AG10803 (cell line): ENCODE measurements at regions not wholly inside any gene's neighbourhood (a gene's known extent, or its start where the extent isn't known, plus 50 kb on each side); places are given as distances from the start of the nearest gene placed in this dataset.
"Not testable (repeated sequence)": the region's sequence is repeated elsewhere in the genome, so short reads cannot be mapped to it uniquely, and the experiment has no call there.

ENCODE experiments used
- DNase-seq: peaks from one replicate; pipeline ENCODE4 v3.0.0; 2010; ENCODE audit warnings: low read depth
- H3K4me3 ChIP-seq: 2 replicates; pipeline ENCODE4 v1.5.1; 2011; ENCODE audit warnings: mild to moderate bottlenecking, low read length, control low read depth
- TF ChIP-seq, protein P1 (sequence below): conservative IDR thresholded peaks from 2 replicates; pipeline ENCODE4 v1.5.1; 2011; ENCODE audit warnings: mild to moderate bottlenecking, low read length, control low read depth, inconsistent platforms

DNA sequence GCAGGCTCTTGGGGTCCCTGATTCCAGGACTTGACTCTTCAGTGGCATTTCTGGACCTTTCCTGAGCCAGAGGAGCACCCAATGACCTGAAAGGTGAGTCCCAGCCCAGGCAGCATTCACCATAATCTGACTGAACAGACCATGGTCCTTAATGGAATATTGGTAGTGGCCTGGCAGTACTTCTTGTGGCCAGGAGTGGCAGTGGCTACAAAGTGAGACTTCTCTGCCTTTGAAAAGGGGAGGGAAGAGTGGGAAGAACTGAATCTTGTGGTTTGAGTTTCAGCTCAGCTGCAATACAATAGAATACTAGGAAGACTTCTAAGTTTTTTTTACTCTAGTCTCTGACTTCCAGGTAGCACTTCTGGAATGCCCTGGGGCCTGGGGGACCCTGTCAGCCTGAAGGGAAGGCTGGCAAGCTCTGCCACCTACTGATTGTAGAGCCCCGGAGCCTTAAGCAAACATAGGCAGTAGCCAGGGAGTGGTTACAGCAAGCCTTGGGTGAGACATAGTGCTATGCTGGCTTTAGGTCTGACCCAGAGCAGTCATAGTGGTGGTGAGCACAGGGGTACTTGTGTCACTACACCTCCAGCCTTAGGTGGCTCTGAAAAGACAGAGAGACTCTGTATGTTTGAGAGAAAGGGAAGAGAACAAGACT is 674.2 kb upstream of the MANEA start:
- no peak overlapping the region for H3K4me3 ChIP-seq
- TF ChIP-seq, protein P1, sequence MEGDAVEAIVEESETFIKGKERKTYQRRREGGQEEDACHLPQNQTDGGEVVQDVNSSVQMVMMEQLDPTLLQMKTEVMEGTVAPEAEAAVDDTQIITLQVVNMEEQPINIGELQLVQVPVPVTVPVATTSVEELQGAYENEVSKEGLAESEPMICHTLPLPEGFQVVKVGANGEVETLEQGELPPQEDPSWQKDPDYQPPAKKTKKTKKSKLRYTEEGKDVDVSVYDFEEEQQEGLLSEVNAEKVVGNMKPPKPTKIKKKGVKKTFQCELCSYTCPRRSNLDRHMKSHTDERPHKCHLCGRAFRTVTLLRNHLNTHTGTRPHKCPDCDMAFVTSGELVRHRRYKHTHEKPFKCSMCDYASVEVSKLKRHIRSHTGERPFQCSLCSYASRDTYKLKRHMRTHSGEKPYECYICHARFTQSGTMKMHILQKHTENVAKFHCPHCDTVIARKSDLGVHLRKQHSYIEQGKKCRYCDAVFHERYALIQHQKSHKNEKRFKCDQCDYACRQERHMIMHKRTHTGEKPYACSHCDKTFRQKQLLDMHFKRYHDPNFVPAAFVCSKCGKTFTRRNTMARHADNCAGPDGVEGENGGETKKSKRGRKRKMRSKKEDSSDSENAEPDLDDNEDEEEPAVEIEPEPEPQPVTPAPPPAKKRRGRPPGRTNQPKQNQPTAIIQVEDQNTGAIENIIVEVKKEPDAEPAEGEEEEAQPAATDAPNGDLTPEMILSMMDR: no peak
- DNase-seq: no peak

DNA sequence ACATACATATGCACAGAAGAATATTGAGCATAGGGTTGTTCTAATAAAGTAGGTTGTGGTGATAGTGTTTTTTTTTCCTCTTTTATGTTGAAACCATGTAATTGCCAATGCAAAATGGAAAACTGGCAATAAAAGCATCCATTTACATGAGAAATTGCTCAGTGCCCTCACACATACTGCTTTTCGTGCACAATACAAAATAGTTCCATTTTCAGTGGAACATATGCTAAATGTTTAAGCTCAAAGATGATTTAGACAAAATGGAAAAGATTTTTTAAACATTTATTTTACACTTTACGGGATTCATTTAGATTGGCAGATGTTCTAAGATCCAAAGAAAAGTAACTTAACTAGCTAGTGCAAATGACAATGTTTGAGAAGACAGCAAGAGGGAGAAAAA is 678.1 kb upstream of the MANEA start:
- TF ChIP-seq, protein P1: no peak
- H3K4me3 ChIP-seq: no peak overlapping the region
- DNase-seq: no peak

DNA sequence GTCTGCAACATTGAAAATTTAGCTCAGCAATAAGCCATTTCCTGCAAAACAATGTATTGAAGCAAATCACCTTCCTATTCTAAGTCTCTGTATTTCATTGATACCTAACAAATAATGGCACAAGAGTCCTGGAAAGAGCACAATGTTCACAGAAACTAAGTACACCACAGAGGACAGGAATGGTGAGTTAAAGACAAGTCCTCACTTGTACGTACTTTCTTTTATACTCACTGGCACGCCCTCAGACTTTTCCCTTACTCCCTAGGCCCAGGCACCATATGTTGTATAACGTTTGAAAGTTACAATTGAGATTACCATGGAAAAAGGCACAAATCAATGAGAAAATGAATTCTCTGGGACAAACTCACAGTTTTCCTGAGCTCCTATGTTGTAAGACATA is 683.0 kb upstream of the MANEA start:
- TF ChIP-seq, protein P1: no peak
- H3K4me3 ChIP-seq: no peak overlapping the region
- DNase-seq: no peak

DNA sequence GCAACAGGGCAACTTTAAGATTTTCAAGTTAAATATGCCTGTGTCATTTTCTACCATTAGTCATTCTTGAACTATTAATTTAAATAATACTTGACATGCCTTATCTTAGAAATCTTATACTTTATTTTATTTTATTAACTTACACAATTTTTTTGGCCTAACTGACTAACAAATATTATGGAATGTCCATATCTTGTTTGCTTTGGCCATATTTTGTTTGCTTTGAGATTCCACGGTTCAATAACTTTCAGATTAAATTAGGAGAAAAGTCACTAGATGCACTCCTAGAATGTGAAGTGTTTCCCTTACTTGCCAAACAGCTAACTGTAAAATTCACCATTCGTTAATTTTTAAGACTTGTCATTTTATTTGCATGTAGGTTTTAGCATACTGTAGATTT is 684.0 kb upstream of the MANEA start:
- TF ChIP-seq, protein P1: no peak
- H3K4me3 ChIP-seq: no peak overlapping the region
- DNase-seq: no peak

DNA sequence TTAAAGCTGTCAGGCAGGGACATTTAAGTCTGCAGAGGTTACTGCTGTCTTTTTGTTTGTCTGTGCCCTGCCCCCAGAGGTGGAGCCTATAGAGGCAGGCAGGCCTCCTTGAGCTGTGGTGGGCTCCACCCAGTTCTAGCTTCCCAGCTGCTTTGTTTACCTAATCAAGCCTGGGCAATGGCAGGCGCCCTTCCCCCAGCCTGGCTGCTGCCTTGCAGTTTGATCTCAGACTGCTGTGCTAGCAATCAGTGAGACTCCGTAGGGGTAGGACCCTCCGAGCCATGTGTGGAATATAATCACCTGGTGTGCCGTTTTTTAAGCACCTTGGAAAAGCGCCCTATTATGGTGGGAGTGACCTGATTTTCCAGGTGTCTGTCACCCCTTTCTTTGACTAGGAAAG is 703.5 kb upstream of the MANEA start:
- H3K4me3 ChIP-seq, DNase-seq: not testable (repeated sequence)

DNA sequence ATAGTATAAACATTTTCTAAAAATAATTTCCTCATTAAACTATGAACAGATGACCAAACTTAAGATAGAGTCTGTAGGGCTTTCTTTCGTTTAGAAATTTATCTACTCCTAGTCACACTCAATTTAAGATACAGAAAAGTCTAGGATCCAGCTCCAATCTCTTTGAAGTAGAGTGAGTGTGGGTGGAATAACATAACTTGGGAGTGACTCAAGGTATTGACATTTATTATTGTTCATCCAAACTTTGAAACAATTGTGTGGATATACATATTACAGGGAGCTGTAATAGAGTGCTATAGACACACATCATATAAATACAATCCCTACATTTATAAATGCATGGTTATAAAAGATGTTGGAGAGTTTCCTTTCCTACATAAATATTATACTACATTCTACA is 715.2 kb upstream of the MANEA start:
- DNase-seq: no peak
- H3K4me3 ChIP-seq: no peak overlapping the region
- TF ChIP-seq, protein P1: no peak

DNA sequence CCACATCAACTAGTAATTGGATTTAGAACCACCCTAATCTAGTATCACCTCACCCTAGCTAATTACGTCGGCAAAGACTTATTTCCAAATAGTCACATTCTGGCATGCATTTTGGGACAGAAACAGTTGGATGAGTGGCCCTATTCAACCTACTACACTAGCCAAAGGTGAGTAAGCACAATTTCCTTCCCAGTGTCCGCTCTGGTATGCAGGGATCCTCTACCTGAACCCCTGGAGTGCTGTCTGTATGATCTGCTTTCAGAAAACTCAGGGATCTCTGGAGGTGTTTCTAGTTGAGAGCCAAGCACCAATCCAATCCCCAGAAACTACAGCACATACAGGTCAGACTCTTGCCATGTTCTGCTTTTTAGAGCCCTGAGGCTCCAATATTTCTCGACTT is 717.4 kb upstream of the MANEA start:
- no peak for DNase-seq
- TF ChIP-seq, protein P1: no peak
- no peak overlapping the region for H3K4me3 ChIP-seq

DNA sequence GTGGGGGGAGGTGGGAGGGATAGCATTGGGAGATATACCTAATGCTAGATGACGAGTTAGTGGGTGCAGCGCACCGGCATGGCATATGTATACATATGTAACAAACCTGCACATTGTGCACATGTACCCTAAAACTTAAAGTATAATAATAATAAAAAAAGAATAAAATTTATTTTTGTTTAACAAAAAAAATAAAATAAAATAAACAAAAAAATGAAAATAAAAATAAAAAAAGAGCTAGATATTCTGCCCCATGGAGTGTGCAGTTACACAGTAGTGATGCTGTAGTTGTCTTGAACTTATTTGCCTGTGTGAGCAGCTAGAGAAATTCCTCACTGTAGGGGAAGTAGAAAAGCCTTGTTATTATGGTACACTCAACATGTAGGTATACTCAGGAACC is 720.3 kb upstream of the MANEA start:
- H3K4me3 ChIP-seq, DNase-seq: not testable (repeated sequence)

DNA sequence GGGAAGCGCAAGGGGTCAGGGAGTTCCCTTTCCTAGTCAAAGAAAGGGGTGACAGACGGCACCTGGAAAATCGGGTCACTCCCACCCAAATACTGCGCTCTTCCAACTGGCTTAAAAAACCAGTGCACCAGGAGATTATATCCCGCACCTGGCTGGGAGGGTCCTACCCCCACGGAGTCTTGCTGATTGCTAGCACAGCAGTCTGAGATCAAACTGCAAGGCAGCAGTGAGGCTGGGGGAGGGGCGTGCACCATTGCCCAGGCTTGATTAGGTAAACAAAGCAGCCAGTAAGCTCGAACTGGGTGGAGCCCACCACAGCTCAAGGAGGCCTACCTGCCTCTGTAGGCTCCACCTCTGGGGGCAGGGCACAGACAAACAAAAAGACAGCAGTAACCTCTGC is 726.0 kb upstream of the MANEA start:
- not testable (repeated sequence) for H3K4me3 ChIP-seq, DNase-seq
